Eye (tissue), 1 donor: ENCODE measurements at regions not wholly inside any gene's neighbourhood (a gene's known extent, or its start where the extent isn't known, plus 50 kb on each side); places are given as distances from the start of the nearest gene placed in this dataset.
"Not testable (repeated sequence)": the region's sequence is repeated elsewhere in the genome, so short reads cannot be mapped to it uniquely, and the experiment has no call there.

ENCODE experiments used
- DNase-seq: peaks from one replicate; pipeline ENCODE4 v3.0.0-alpha.2; 2015

- no peak for DNase-seq
Observed at GRCh38 chr20:51154708-51155690, 132.1 kb upstream of the KCNG1 start.

- DNase-seq = no peak
Observed at GRCh38 chr20:51153867-51154707, 131.2 kb upstream of the KCNG1 start.

DNA sequence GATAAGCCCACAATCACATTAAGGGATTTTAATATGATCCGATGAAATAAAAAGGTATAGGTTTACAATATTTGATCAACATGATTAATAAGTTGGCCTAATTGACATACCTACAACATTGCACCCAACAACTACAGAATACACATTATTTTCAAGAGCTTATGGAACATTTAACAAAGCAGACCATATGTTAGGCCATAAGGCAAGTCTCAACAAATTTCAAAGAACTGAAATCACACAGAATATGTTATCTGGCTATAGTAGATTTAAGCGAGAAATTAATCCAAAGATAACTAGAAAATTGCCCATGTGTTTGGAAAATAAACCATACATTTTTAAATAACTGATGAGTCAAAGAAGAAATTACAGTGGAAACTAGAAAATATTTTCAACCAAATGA is 126.0 kb upstream of the KCNG1 start:
- no peak for DNase-seq

- no peak for DNase-seq
Observed at GRCh38 chr20:51144476-51144875, 121.6 kb upstream of the KCNG1 start.

DNA sequence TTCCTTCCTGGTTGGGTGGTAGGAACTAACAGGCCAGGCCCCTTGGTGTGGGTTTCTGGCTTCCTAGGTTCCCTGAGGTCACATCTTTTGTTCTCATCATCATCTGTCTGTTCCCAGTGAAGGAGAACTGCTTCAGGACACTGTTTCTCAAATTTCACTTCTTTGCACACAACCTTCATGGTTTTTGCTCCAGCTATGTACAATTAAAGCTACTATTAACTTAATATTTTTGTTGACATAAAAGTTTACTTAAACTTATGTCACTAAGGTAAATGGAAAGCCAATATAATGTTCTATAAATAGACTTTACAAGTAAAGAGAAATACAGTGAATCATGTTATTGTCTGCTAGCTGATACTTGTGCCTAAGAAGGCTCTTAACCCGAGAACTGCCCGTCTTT is 120.7 kb upstream of the KCNG1 start:
- DNase-seq = no peak

- DNase-seq = no peak
Observed at GRCh38 chr20:51142448-51142847, 119.5 kb upstream of the KCNG1 start.

DNA sequence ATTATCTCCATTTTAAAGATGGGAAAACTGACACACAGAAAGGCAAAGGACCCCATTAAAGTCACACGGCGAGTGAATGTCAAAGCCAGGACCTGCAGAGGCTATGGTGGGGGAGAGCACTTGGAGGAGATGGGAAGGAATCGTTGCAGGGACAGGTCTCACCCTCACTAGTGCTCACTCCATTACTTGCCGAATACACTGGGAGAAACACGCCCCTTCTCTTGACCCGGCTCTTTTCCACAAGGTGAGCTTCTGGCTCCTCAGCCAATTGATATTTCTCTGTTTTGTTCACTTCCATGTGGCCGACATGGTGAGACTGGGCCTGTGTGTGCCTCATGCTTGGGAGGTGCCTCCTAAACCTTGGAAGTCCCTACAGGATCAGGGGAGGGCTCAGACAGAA is 117.8 kb upstream of the KCNG1 start:
- no peak for DNase-seq

DNA sequence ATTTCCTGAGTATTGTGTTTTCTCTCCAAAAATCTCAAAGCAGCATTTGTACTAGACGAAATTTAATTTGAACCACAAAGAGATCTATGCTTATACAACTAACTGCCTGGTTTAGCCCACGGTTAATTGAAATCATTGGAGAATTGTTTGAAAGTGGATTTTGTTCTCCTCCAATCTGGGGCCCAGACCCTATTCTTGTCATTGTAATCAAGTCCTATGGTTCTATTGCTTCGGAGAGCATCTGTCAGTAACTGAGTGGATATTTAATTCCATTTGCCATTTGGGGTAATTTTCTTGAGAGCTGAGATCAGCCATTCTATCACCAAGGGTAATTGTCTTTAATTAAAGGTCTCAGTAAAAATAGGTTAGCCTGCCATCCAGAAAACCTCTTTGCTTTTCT is 117.0 kb upstream of the KCNG1 start:
- no peak for DNase-seq

- DNase-seq = no peak
Observed at GRCh38 chr20:51138576-51138975, 115.7 kb upstream of the KCNG1 start.

GRCh38 chr20:51137461-51137860 is 114.6 kb upstream of the KCNG1 start:
- DNase-seq = no peak

- DNase-seq = no peak
Observed at GRCh38 chr20:51135926-51136715, 113.2 kb upstream of the KCNG1 start.

- no peak for DNase-seq
Observed at GRCh38 chr20:51134405-51134804, 111.5 kb upstream of the KCNG1 start.

DNA sequence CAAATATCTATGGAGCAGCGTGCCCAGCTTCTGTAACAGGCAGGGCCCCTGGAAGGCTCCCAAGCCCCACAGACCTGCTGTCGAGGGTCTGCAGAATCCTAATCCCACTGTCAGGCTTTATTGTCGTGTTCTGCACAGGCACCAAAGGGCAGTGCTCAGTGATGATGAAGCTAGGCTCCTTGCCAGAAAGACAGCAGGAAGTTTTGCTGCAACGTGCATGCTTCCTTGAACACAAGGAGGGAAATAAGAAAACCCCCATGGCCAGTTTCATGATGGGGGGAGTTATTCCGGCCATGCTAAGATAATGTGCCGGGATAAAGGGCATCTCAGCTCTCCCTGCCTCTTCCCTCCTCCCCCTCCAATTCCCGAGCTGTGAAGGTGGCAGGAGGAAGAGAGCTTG is 109.4 kb upstream of the KCNG1 start:
- DNase-seq = no peak

DNA sequence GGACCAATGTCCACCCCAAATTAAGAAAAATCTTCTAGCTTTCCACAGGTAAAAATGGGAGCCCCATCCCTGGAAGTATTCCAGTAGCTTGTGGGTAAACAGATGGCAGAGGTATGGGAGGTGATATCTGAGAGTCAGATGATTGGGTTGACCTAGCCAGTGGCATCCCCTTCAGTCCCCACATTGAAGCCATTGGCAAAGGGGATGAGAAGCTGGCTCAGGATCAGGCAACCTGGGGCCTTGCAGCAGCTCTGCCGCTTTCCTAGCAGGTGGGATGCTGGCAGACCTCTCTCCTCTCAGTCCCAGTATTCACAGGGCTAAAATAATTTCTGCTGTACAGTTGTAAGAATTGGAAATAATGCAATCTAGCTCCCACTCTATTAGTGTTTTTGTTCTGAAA is 108.9 kb upstream of the KCNG1 start:
- DNase-seq = no peak

DNA sequence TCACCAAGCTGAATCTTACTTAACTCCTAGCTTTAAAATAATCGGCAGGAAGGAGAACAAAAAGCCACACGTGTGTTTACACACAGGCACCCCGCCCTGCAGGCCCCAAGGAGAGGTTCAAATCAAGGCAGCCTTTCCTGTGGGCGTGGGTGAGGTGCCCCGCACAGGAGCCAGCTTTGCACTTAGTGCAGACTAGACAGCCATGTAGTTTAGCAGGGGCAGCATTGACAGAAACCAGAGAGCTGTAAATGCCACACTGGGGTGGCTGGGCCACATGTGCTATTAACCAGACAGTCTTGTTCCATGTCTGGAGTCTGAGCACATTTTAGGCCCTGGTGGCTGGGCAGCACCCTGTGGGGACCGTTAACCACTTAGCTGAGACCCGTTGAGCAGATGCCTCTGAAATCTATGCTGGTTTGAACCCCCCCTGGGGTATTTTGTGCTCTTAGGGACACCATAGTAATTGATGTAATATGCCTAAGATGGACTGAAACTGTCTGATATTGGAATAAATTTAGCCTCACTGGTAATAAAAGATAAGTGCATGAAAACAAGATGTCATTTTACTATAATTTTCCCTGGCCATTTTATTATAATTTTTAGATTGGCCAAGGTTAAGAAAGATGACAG is 106.4 kb upstream of the KCNG1 start:
- no peak for DNase-seq

DNA sequence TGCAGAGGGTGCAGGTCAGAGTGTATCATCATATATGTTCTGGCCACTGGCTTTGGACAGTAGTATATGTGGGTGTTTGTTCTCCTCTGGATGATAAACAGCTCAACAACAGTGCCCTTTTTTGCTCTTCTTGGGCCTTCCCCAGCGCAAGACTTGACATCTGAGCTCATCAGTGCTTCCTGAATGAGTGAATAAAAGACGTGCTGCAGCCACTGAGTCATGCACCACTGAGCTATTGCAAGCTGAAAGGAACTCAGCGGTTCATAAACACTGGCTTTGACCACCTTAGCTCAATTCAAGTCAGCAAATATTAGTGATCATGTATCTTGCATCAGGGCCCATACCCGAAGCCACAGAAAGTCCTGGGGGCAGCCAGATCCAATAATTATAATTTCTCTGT is 105.3 kb upstream of the KCNG1 start:
- DNase-seq = no peak

DNA sequence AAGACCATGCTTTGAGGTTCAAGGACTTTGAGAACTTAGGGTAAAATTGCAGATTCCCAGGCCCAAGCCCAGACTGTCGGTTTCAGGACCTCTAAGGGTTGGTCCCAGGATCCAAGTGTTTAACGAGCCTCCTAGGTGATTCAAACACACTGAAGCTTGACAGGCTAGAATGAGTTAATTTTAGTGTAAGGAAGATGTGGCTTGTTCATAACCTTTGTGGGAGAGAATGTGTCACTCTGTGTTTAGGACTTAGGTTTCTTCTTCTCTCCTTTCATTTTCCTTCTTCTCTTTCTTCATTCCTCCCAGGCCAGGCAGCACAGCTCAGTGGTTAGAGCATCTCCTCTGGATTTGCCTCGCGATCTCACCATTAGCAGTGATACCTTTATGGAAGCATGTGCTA is 104.8 kb upstream of the KCNG1 start:
- DNase-seq = no peak

DNA sequence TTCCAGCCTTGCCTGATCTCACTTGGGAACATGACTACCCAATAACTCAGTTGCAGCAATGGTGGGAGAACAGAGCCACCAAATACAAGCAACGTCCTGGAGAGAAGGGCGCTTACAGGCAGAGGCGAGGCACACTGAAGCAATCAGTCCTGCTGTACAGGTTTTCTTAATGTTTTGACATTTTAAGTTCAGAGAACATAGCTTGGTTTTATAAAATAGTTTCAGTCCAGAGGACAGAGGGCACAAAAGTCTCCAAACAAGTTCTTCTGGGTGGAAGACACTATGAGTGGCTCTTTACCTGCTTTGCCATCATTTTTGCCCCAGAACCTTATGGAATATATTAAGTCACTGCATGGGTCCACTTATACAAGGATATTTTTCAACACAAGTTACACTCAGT is 103.4 kb upstream of the KCNG1 start:
- no peak for DNase-seq

DNA sequence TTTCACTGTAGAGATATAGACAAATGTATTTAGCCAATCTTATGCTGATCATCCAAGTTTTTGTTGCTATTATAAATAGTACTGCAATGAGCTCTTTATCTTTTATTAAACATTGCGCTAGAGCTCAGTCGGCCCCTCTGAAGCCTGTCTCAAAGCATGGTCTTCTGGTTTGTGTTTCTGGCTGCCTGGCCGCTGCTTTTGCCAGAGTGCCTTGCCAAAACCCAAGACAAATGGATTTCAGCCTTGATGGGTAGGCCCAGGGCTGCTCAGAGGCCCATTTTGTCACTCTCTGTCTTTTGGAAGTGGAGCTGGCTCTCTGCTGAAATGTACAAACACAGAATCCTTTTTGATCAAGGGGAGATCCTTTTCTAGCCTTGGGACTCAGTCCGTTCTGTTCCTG is 102.9 kb upstream of the KCNG1 start:
- DNase-seq = no peak

- DNase-seq = no peak
Observed at GRCh38 chr20:51125105-51125504, 102.2 kb upstream of the KCNG1 start.

- DNase-seq = not testable (repeated sequence)
Observed at GRCh38 chr20:51123887-51124286, 101.0 kb upstream of the KCNG1 start.

- DNase-seq = no peak
Observed at GRCh38 chr20:51122931-51123658, 100.2 kb upstream of the KCNG1 start.
